ENCODE measurements at regions not wholly inside any gene's neighbourhood (a gene's known extent, or its start where the extent isn't known, plus 50 kb on each side); places are given as distances from the start of the nearest gene placed in this dataset.

- no peak for ATAC-seq
- TF ChIP-seq GLIS3 (CRISPR knock-in tag; IDR thresholded peaks at IDR 0.05), result no peak
- no peak for TF ChIP-seq BACH2 (CRISPR knock-in tag; IDR thresholded peaks at IDR 0.05; ENCODE audit: borderline replicate concordance)
- no peak for TF ChIP-seq ESRRG (CRISPR knock-in tag; IDR thresholded peaks at IDR 0.05)
- no peak for TF ChIP-seq PATZ1 (CRISPR knock-in tag; IDR thresholded peaks at IDR 0.05; ENCODE audit: borderline replicate concordance)
- no peak for TF ChIP-seq SNAI2 (CRISPR knock-in tag; IDR thresholded peaks at IDR 0.05)
- TF ChIP-seq POU6F1 (CRISPR knock-in tag; IDR thresholded peaks at IDR 0.05; ENCODE audit: borderline replicate concordance, low read depth), result no peak
- TF ChIP-seq RARB (CRISPR knock-in tag; IDR thresholded peaks at IDR 0.05), result no peak
- TF ChIP-seq TSHZ2 (CRISPR knock-in tag; IDR thresholded peaks at IDR 0.05), result no peak
- no peak for TF ChIP-seq PPARA (CRISPR knock-in tag; IDR thresholded peaks at IDR 0.05; ENCODE audit: borderline replicate concordance)
- TF ChIP-seq ARNTL (CRISPR knock-in tag; IDR thresholded peaks at IDR 0.05; ENCODE audit: borderline replicate concordance, low read depth), result no peak
- no peak for TF ChIP-seq CSDC2 (CRISPR knock-in tag; IDR thresholded peaks at IDR 0.05)
These were observed 60.9 kb upstream of the LANCL2 start for GRCh38 chr7:55304018-55304762.

- TF ChIP-seq CSDC2 (CRISPR knock-in tag; IDR thresholded peaks at IDR 0.05) (no peak), ZFP30 (CRISPR knock-in tag; IDR thresholded peaks at IDR 0.05) (no peak), ISL1 (CRISPR knock-in tag; IDR thresholded peaks at IDR 0.05) (no peak), ZFP3 (CRISPR knock-in tag; IDR thresholded peaks at IDR 0.05) (no peak)
- ATAC-seq, result no peak
These were observed 60.0 kb upstream of the LANCL2 start for GRCh38 chr7:55305135-55305534.

GRCh38 chr7:55306331-55306730 lies 58.8 kb upstream of the LANCL2 start:
- TF ChIP-seq ESRRG (CRISPR knock-in tag; IDR thresholded peaks at IDR 0.05), result no peak
- no peak for TF ChIP-seq ZFP30 (CRISPR knock-in tag; IDR thresholded peaks at IDR 0.05)
- no peak for ATAC-seq

- no peak for TF ChIP-seq TOX (CRISPR knock-in tag; IDR thresholded peaks at IDR 0.05; ENCODE audit: borderline replicate concordance)
- no peak for TF ChIP-seq ZNF70 (CRISPR knock-in tag; IDR thresholded peaks at IDR 0.05)
- TF ChIP-seq PATZ1 (CRISPR knock-in tag; IDR thresholded peaks at IDR 0.05; ENCODE audit: borderline replicate concordance), result no peak
- TF ChIP-seq ZC3H10 (CRISPR knock-in tag; IDR thresholded peaks at IDR 0.05), result no peak
- TF ChIP-seq TSHZ2 (CRISPR knock-in tag; IDR thresholded peaks at IDR 0.05), result no peak
- TF ChIP-seq ISL1 (CRISPR knock-in tag; IDR thresholded peaks at IDR 0.05), result no peak
- TF ChIP-seq CSDC2 (CRISPR knock-in tag; IDR thresholded peaks at IDR 0.05), result no peak
- TF ChIP-seq SNAI2 (CRISPR knock-in tag; IDR thresholded peaks at IDR 0.05), result no peak
- TF ChIP-seq GLIS3 (CRISPR knock-in tag; IDR thresholded peaks at IDR 0.05), result no peak
- TF ChIP-seq BACH2 (CRISPR knock-in tag; IDR thresholded peaks at IDR 0.05; ENCODE audit: borderline replicate concordance), result no peak
- TF ChIP-seq ESRRG (CRISPR knock-in tag; IDR thresholded peaks at IDR 0.05), result no peak
- no peak for TF ChIP-seq TCF4 (CRISPR knock-in tag; IDR thresholded peaks at IDR 0.05; ENCODE audit: borderline replicate concordance)
- TF ChIP-seq ZNF565 (CRISPR knock-in tag; conservative IDR thresholded peaks at IDR 0.05; ENCODE audit: low read depth), result no peak
- no peak for TF ChIP-seq PPARA (CRISPR knock-in tag; IDR thresholded peaks at IDR 0.05; ENCODE audit: borderline replicate concordance)
- TF ChIP-seq ARNTL (CRISPR knock-in tag; IDR thresholded peaks at IDR 0.05; ENCODE audit: borderline replicate concordance, low read depth), result no peak
- no peak for TF ChIP-seq CSRNP3 (CRISPR knock-in tag; IDR thresholded peaks at IDR 0.05)
- no peak for TF ChIP-seq ZFP3 (CRISPR knock-in tag; IDR thresholded peaks at IDR 0.05)
- ATAC-seq, result peak; percentile 69
These were observed 57.8 kb upstream of the LANCL2 start for GRCh38 chr7:55307123-55307916.
